Aorta (tissue), 5 donors: ENCODE measurements at regions not wholly inside any gene's neighbourhood (a gene's known extent, or its start where the extent isn't known, plus 50 kb on each side); places are given as distances from the start of the nearest gene placed in this dataset.
"Not testable (repeated sequence)": the region's sequence is repeated elsewhere in the genome, so short reads cannot be mapped to it uniquely, and the experiment has no call there.

Experiments
- ATAC-seq: fragments of 200-7000 bp; cut with Tn5 transposase; one replicate; pipeline ENCODE4 v1.9.1; 2022; ENCODE audit warnings: moderate library complexity; ENCODE audit not compliant: low FRiP score
- DNase-seq, 2 donors: peaks; one replicate each; pipeline ENCODE4 v3.0.0-alpha.2; 2020
- H3K27ac ChIP-seq, 2 donors: one replicate each; pipeline ENCODE4 v1.5.1; 2013; ENCODE audit warnings: low read length in 2 of 2, mild to moderate bottlenecking in 2 of 2, moderate library complexity in 2 of 2, control low read depth in 1 of 2, inconsistent platforms in 1 of 2, low read depth in 1 of 2
- H3K27me3 ChIP-seq, 2 donors: one replicate each; pipeline ENCODE4 v1.6.1; 2013; ENCODE audit warnings: control low read depth in 1 of 2, low read length in 1 of 2, mild to moderate bottlenecking in 1 of 2, moderate library complexity in 1 of 2; ENCODE audit not compliant: insufficient read depth in 2 of 2, control insufficient read depth in 1 of 2
- H3K36me3 ChIP-seq, 2 donors: one replicate each; pipeline ENCODE4 v1.6.1; 2013; ENCODE audit warnings: control low read depth in 1 of 2, low read length in 1 of 2, mild to moderate bottlenecking in 1 of 2; ENCODE audit not compliant: insufficient read depth in 2 of 2, control insufficient read depth in 1 of 2
- H3K4me1 ChIP-seq, 2 donors: one replicate each; pipeline ENCODE4 v1.6.1; 2013; ENCODE audit warnings: low read length in 2 of 2, control low read depth in 1 of 2, mild to moderate bottlenecking in 1 of 2, moderate library complexity in 1 of 2; ENCODE audit not compliant: insufficient read depth in 2 of 2, control insufficient read depth in 1 of 2
- H3K4me3 ChIP-seq, 2 donors: one replicate each; pipeline ENCODE4 v1.5.1; 2013; ENCODE audit warnings: low read length in 2 of 2, control low read depth in 1 of 2, mild to moderate bottlenecking in 1 of 2
- H3K9me3 ChIP-seq: one replicate; pipeline ENCODE4 v1.6.1; 2013; ENCODE audit warnings: mild to moderate bottlenecking, low read length; ENCODE audit not compliant: control insufficient read depth
- WGBS, 2 donors: extraction: QIAGEN DNeasy Blood & Tissue Kit; methylation state at CpG; one replicate each; pipeline ENCODE4 v1.1.7; 2013; 5-methylcytosine and 5-hydroxymethylcytosine counted together
- intact Hi-C, 2 donors: fragments of 100-400 bp; cut with DNase I; formaldehyde crosslinking; loops; one replicate each; pipeline versions ENCODE4 v1.14.2 to v1.15.0; 2022
- donor health status: healthy with polysubstance abuse.
- donor health status: Bipolar disorder and iron deficiency.
- donor health status: DM: no; HTN: no; CAD: no.
- donor health status: DM: no; HTN: no; CAD: no.
- donor health status: DM: yes; HTN: yes; CAD: no.

DNA sequence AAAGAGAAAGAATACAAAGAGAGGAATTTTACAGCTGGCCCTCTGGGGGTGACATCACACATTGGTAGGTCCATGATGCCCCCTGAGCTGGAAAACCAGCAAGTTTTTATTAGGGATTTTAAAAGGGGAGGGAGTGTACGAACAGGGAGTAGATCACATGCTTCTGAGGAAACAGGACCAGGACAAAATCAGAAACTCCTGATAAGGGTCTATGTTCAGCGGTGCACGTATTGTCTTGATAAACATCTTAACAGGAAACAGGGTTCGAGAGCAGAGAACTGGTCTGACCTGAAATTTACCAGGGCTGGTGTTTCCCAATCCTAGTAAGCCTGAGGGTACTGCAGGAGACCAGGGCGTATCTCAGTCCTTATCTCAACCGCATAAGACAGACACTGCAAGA is 530.6 kb upstream of the ZNF717 start:
- intact Hi-C loops: not testable (repeated sequence)

GRCh38 chr3:76321614-76322013 is 536.3 kb upstream of the ZNF717 start:
- Histone ChIP-seq H3K36me3 (no peaks in the 10 kb centered on the region), H3K4me3 (no peak overlapping the region), H3K4me1 (no peaks in the 10 kb centered on the region), H3K27ac (no peak overlapping the region), H3K9me3 (no peaks in the 10 kb centered on the region), H3K27me3 (no peaks in the 10 kb centered on the region)
- intact Hi-C loops: no loop called here
- ATAC-seq (no peak), DNase-seq (no peak)
- 75 to 80% methylated on average over 4 of the region's 4 CpGs for WGBS, 2 donors

More for the DNA sequence above, 530.6 kb upstream of the ZNF717 start:
- not testable (repeated sequence) for DNase-seq, H3K9me3 ChIP-seq, H3K36me3 ChIP-seq, ATAC-seq, H3K4me1 ChIP-seq, H3K4me3 ChIP-seq, H3K27ac ChIP-seq, H3K27me3 ChIP-seq
- 83 to 94% methylated on average over 6 of the region's 6 CpGs for WGBS, 2 donors

- H3K27me3 ChIP-seq: no peaks in the 10 kb centered on the region
- no peaks in the 10 kb centered on the region for H3K4me1 ChIP-seq
- ATAC-seq: no peak
- intact Hi-C loops: no loop called here
- H3K27ac ChIP-seq: no peak overlapping the region
- H3K4me3 ChIP-seq: no peak overlapping the region
- no peak for DNase-seq
- H3K36me3 ChIP-seq: no peaks in the 10 kb centered on the region
- H3K9me3 ChIP-seq: no peaks in the 10 kb centered on the region
- 67 to 69% methylated on average over 4 of the region's 4 CpGs for whole genome bisulfite sequencing, 2 donors
These were observed 538.8 kb upstream of the ZNF717 start for GRCh38 chr3:76324101-76324500.

- no peaks in the 10 kb centered on the region for H3K9me3 ChIP-seq
- H3K27ac ChIP-seq: no peak overlapping the region
- H3K4me3 ChIP-seq: no peak overlapping the region
- DNase-seq (no peak), ATAC-seq (no peak)
- no peaks in the 10 kb centered on the region for H3K36me3 ChIP-seq
- H3K27me3 ChIP-seq: no peaks in the 10 kb centered on the region
- intact Hi-C loops: no loop called here
- no peaks in the 10 kb centered on the region for H3K4me1 ChIP-seq
- WGBS, 2 donors: 41 to 48% methylated on average over 2 of the region's 2 CpGs
These were observed 560.5 kb upstream of the ZNF717 start for GRCh38 chr3:76345878-76346277.

DNA sequence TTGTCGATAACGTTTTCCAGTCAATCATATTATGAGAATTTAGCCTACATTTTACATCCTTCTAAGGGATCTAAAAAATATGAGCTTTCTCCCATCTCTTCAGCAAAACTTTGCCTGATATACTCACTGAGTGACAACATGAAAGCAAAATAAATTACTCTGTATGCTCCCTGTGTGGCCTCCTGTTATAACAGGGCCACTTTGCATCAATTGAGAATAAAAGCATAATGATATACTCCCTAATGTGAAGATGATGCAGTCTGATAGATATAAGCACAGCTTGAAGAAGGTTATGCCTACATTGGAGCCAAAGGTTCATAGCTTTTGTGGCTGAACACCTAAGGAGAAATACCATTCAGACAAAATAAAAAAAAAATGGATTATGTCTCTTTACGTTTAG is 561.3 kb upstream of the ZNF717 start:
- ATAC-seq (no peak), DNase-seq (no peak)
- no peaks in the 10 kb centered on the region for H3K27me3 ChIP-seq
- no peaks in the 10 kb centered on the region for H3K4me1 ChIP-seq
- no peaks in the 10 kb centered on the region for H3K36me3 ChIP-seq
- no peak overlapping the region for H3K27ac ChIP-seq
- no peak overlapping the region for H3K4me3 ChIP-seq
- H3K9me3 ChIP-seq: no peaks in the 10 kb centered on the region
- intact Hi-C loops: no loop called here
- WGBS, 2 donors: 77 to 80% methylated on average over 3 of the region's 3 CpGs

DNA sequence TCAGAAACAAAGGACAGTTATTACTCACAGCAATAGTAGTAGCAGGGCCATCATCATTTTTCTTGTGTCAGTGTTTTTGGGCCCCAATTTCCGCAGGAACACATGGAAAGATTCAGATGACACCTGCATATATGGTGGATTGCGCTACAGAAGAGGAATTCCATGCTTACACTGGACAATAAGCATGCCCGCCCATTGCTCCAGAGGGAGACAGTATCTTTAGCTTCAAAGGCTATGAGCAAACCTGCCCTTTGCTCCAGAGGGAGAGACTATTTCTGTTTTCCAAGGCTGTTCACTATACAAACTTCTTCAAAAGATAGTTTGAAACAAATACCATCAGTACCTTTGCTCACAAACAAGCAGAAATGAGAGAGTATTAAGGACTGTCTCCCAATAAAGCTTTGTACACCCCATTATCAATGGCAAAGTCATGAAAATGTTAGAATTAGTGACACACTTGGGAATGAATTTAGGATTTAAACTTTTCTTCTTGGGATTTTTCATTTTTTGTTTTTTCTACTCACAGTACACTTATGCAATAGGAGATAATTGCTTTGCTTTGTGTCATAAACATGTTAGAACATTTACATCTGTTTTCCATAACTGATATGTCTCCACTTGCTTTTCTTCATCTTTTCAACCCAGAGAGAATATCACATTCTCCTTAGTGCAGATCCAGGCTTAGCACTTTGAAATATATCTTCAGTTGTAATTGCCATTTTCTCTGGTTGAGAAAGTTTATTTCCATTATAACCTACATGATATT is 564.5 kb upstream of the ZNF717 start:
- H3K27me3 ChIP-seq: no peaks in the 10 kb centered on the region
- ATAC-seq (no peak), DNase-seq (no peak)
- no peaks in the 10 kb centered on the region for H3K4me1 ChIP-seq
- H3K9me3 ChIP-seq: no peaks in the 10 kb centered on the region
- H3K4me3 ChIP-seq: no peak overlapping the region
- H3K27ac ChIP-seq: no peak overlapping the region
- no peaks in the 10 kb centered on the region for H3K36me3 ChIP-seq
- intact Hi-C loops: no loop called here
- WGBS, 2 donors: 94 to 96% methylated on average over 3 of the region's 3 CpGs

DNA sequence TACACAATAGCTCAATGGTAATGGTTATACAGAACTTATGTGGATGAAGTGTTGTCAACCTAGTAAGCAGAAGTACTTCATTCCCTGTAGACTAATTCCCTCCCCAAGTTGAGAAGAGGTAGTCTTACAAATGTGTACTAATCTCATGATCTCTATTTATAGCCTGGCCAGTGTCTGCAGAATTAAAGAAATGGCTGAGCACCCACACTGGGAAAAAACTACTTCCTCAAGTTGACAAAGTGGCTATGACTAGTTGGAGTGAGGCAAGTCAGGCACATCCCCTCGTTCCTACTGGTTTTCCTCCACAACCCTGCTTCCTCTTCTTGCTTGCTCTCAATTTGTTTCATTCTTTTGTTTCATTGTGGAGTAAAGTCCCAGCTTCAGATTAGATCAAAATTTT is 566.7 kb upstream of the ZNF717 start:
- H3K4me3 ChIP-seq: no peak overlapping the region
- intact Hi-C loops: no loop called here
- no peaks in the 10 kb centered on the region for H3K9me3 ChIP-seq
- DNase-seq (no peak), ATAC-seq (no peak)
- H3K36me3 ChIP-seq: no peaks in the 10 kb centered on the region
- no peaks in the 10 kb centered on the region for H3K4me1 ChIP-seq
- no peak overlapping the region for H3K27ac ChIP-seq
- WGBS, 2 donors: 58 to 67% methylated on average over 1 of the region's 1 CpG
- peaks cover 0 to 1% of the 10 kb centered on the region in 2 donors for H3K27me3 ChIP-seq

DNA sequence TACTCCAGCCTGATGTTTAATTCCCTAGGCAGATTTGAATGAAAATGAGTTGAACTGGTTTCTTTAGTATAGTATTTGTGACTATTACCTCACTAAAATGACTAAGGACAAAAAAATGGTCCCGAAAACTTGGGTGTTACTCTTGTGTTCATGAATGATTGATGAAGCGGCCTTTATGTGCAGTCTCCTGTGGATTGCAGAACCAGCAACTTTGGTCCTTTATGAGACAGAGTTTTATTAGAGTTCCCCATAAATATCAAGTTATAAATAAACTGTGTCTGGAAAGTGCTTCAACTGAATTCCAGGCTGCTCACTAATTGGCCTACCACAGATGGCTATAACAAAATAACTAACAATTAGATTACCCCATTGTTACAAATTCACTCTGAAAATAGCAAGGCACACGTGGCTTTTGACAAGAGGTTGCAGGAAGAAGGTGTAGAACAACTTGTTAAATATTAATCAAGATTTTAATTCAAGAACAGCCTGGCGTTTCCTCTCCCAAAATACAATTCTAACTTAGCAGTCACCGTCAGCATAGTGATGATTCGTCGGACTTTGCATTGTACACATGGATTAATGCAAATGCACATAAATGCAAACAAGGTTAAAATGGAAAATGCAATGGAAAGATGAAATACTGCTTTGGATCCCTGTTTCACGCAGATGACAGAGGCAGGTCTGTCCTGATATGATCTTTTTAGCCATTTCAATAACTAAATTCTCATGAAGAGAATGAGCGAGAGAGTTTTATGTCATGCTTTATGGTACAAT is 567.3 kb upstream of the ZNF717 start:
- 79 to 80% methylated on average over 9 of the region's 9 CpGs for WGBS, 2 donors
- intact Hi-C loops: no loop called here
- no peaks in the 10 kb centered on the region for H3K36me3 ChIP-seq
- no peaks in the 10 kb centered on the region for H3K4me1 ChIP-seq
- no peaks in the 10 kb centered on the region for H3K9me3 ChIP-seq
- DNase-seq (no peak), ATAC-seq (no peak)
- no peak overlapping the region for H3K4me3 ChIP-seq
- H3K27ac ChIP-seq: no peak overlapping the region
- H3K27me3 ChIP-seq: peaks cover 0 to 1% of the 10 kb centered on the region in 2 donors

DNA sequence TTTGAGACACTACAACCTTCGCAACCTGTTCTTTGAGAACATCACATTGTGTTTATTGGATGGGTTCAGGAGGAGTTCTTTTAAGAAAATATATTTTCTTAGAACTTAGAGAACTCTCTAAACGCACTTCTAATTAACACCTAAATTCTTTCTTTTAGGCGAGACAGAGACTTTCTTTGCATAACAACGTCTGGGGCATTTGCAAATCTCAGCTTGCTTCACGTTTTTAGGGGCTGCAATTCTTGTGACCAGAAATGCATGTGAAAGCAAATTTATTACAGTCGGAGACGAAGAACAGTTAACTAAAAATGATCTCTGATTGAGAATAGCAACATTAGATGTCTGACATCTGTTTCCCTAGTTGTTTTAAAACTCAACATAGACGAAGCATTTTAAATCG is 568.3 kb upstream of the ZNF717 start:
- WGBS, 2 donors: 51 to 52% methylated on average over 9 of the region's 9 CpGs
- Histone ChIP-seq H3K4me1 (no peaks in the 10 kb centered on the region), H3K27ac (no peak overlapping the region), H3K36me3 (no peaks in the 10 kb centered on the region), H3K4me3 (no peak overlapping the region), H3K27me3 (peaks cover 0 to 1% of the 10 kb centered on the region in 2 donors), H3K9me3 (no peaks in the 10 kb centered on the region)
- no peak for DNase-seq
- intact Hi-C loops: no loop called here
- ATAC-seq: no peak
